NCI-H1105 treated with DMSO at 0.1 percent for 48 hours (cell line): ENCODE measurements at regions not wholly inside any gene's neighbourhood (a gene's known extent, or its start where the extent isn't known, plus 50 kb on each side); places are given as distances from the start of the nearest gene placed in this dataset.

Experiments
- DNase-seq: peaks from one replicate; lab custom pipeline; 2025; lab: John Stamatoyannopoulos, UW

GRCh38 chr5:98690002-98690401, 83.5 kb upstream of the RGMB start:
- DNase-seq = no peak

- DNase-seq = no peak
These were observed 78.6 kb upstream of the RGMB start for GRCh38 chr5:98694902-98695301.

GRCh38 chr5:98698359-98698758, 75.1 kb upstream of the RGMB start:
- DNase-seq = no peak

GRCh38 chr5:98700730-98701129, 72.7 kb upstream of the RGMB start:
- no peak for DNase-seq

GRCh38 chr5:98705841-98706240, 67.6 kb upstream of the RGMB start:
- no peak for DNase-seq

- no peak for DNase-seq
These were observed 63.8 kb upstream of the RGMB start for GRCh38 chr5:98709681-98710080.

GRCh38 chr5:98713027-98713426, 60.4 kb upstream of the RGMB start:
- no peak for DNase-seq

GRCh38 chr5:98713856-98714255, 59.6 kb upstream of the RGMB start:
- no peak for DNase-seq

GRCh38 chr5:98714710-98715288, 58.7 kb upstream of the RGMB start:
- no peak for DNase-seq

GRCh38 chr5:98721231-98721928, 52.1 kb upstream of the RGMB start:
- no peak for DNase-seq

GRCh38 chr5:98722188-98722587, 51.3 kb upstream of the RGMB start:
- DNase-seq = no peak

- no peak for DNase-seq
These were observed 50.4 kb upstream of the RGMB start for GRCh38 chr5:98723061-98723460.
